ENCODE measurements at regions not wholly inside any gene's neighbourhood (a gene's known extent, or its start where the extent isn't known, plus 50 kb on each side); places are given as distances from the start of the nearest gene placed in this dataset.
A peak's percentile ranks its signal among the peaks of the same experiment; 100 is the strongest.

DNA sequence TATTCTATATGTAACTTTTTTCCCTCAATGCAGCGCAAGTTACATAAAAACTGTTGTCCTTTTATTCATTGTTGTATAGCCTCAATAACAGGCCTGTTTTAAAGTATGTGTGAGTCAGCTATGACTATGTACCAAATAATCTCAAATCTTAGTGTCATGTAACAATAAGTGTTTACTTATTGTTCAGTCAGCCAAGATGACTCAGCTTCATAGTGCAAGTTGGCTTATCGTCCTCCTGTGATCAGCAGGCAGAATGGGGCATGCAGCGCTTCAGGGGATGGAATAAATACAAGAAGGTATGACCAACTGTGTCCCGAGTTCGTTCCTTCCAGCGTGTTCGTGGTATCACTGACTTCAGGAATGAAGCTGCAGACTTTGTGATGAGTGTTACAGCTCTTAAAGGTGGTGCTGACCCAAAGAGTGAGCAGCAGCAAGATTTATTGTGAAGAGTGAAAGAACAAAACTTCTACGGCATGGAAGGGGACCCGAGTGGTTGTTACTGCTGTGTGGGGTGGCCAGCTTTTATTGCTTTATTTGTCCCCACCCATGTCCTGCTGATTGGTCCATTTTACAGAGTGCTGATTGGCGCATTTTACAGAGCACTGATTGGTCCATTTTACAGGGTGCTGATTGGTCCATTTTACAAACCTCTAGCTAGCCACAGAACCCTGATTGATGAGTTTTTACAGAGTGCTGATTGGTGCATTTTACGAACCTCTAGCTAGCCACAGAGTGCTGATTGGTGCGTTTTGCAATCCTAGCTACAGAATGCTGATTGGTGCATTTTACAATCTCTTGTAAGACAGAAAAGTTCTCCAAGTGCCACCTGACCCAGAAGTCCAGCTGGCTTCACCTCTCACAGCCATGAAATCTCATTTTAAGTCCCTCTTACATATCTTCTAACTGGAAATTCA is 1016.0 kb downstream of the MCTP2 start:
- peak; percentile 98 for DNase-seq (ENCODE audit: low read depth)

DNA sequence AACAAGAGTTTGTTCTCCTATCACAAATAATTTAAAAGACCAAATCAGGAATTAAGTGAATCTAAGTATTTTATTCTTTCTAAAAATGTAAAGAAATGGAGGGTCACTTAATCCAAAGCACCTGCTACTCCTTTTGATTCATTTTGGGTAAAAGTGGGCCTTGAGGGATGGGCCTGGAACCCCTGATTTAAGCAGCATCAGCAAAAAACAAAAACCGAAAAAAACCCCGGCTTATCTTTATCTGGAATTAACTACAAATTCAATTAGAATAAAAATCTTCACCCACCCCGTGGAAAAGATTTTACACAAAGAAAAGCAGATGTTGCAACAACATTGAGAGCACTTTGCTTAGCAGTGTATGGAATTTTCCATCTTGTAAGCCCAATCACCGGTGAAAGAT is 1018.2 kb downstream of the MCTP2 start:
- DNase-seq (ENCODE audit: low read depth): no peak

DNA sequence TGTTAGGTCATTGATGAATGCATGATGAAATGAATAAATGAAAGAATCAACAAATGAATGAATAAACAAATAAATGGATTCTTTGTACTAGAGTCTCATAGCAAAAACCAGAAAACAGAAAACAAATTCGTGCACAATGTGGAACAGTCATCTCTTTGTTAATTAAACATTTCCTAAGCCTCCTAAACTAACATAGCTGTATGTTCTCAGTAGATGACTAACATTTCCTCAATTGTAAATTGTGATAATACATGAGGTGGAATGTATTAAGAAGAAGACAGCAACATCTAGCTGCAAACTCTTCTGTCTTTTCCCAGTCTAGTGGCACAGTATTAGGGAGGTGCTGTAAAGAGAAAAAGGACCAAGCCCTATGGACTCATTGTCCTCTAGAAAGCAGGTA is 1021.0 kb downstream of the MCTP2 start:
- no peak for DNase-seq (ENCODE audit: low read depth)

DNA sequence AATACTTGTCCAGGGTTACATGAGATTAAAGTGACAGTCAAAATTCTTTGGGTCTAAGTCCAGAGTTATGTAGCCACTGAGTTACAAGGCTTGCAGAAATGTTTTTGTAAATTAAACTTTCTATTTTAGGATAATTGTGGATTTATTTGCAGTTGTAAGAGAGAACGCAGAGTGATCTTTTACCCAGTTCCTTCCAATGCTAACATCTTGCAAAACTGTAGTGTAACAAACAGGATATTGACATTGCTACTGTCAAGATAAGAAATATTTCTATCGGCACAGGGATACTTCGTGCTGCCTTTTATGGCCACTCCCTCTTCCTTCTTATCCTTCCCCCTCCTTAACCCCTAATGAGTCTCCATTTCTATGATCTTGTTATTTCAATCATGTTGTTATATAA is 1022.9 kb downstream of the MCTP2 start:
- no peak for DNase-seq (ENCODE audit: low read depth)

DNA sequence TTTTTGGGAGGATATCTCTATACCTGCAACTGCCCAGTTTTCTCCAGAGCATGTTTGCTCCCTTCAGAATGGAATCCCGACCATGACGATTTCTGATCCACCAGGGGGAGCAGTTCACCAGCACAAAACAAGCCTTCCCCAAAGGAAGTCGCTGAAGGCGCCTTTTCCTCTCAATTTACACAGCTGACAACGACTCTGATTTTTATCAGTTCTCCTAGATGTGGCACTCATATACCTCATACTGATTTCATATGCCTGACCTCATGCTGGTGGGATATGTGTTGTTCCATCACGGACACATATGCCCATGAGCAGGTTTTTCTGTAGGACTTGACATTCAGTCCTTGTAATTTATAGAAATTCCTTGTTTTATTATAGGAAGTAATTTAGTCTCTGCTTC is 1028.2 kb downstream of the MCTP2 start:
- DNase-seq (ENCODE audit: low read depth): no peak

DNA sequence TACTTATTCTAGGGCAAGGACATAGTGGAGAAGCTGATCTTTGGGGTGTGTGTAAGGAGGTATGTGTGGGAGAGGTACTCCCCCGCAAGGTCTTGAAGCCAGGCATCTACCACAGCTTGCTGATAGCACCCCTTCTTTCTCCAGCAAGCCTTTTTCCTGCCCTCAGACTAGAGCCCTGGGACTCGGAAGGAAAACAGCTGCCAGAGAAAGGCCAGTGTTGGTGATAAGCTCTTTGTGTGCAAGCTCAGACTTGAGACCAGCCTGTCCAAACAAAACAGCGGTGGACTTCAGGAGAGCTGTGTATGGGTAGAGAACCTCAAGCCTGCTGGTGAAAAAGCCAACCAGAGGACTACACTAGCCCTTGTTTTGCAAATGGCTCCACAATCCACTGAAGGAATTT is 1028.6 kb downstream of the MCTP2 start:
- DNase-seq (ENCODE audit: low read depth): no peak

DNA sequence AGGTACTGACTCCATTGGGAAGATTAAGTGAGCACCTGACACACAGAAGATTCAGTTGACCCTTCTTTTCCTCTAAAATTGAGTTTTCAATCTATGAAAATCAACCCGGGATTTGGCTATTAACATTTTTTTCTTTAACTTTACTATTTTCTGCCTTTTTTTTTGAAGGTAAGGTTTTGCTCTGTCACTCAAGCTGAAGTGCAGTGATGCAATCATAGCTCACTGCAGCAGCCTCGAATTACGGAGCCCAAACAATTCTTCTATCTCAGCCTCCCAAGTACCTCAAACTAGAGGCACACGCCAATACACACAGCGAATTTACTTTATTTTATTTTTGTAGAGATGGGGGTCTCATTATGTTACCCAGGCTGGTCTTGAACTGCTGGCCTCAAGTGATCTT is 1029.5 kb downstream of the MCTP2 start:
- no peak for DNase-seq (ENCODE audit: low read depth)

DNA sequence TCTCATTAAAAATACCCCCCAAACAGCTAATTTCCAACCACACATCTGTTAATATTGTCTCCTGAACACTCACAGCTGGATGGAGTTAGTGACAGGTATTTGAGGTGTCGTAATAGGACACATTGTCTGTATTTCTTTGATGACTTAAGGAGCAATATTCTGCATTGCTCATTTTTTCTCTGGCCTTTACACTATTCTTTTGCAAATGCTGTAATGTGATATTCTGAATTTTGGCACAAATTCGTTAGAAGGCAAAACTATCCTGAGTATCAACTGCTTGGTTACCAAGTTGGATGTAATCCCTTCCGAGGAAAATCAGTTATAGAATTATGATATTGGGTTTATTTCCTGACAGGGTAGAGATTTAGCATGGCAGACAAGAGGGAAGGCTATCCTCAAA is 1030.2 kb downstream of the MCTP2 start:
- no peak for DNase-seq (ENCODE audit: low read depth)

DNA sequence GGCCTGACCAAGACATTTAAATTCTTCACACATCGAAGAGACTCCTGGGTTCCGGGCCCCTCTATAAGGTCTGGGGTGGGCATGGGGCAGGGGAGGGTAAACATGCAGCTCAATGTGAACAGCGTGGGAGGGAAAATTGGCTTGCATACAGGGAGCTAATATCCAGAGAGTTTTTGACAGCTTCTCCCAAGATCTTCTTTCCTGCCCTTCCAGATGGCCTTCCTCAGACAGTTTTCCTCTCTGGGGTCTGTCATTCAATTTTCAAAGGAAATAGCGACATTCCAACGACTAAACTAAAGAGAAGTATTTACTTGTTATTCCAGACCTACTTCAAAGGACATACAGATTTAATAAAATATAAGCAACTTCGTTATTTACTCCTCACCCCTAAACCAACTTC is 1030.6 kb downstream of the MCTP2 start:
- DNase-seq (ENCODE audit: low read depth): no peak

DNA sequence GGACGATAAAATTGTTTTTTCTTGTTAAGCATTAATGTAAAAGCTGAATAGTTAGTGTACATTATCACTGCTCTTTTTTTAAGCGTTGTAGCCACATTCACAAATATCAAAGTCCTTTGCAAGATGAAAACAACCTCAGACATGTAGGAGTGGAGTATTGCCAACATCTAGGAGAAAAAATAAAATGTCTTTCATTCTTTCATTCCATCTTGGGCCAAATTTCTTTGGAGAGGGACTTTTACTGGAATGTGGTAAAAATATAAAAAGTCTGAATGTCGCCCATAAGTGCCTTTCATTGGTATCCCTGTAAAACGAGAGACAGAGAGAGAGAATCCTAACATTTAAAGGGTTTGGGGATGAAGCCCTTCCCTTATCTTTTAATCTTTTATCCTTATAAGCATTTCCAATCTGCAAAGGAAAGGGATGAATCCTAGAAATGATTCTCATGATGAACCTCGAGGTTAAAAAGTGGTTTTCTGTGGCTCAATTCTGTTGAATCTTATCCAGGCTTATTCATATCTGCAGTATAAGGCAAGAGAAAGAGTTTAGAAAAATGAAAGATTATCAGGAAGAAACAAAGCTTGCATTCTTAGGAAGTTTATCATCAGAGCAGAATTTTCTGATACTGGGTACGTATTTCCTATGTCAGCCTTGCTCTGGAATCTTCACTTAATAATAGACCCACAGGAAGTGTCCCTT is 1031.7 kb downstream of the MCTP2 start:
- DNase-seq (ENCODE audit: low read depth): peak; percentile 76

DNA sequence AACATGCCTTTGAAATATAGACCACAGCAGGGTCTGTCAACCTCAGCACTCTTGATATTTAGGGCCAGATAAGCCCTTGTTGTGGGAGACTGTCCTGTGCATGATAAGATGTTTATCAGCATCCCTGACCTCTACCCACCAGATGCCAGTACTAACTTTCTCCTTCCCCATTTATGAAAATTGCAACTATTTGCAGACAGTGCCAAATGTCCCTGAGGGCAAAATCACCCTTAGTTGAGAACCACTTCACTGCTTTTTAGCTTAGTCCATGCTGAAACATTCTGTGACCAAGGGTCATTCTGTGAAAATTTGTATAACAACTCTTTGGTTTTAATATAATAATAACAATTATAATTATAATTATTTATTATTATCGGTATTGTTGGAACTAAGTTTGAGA is 1032.4 kb downstream of the MCTP2 start:
- DNase-seq (ENCODE audit: low read depth): no peak

DNA sequence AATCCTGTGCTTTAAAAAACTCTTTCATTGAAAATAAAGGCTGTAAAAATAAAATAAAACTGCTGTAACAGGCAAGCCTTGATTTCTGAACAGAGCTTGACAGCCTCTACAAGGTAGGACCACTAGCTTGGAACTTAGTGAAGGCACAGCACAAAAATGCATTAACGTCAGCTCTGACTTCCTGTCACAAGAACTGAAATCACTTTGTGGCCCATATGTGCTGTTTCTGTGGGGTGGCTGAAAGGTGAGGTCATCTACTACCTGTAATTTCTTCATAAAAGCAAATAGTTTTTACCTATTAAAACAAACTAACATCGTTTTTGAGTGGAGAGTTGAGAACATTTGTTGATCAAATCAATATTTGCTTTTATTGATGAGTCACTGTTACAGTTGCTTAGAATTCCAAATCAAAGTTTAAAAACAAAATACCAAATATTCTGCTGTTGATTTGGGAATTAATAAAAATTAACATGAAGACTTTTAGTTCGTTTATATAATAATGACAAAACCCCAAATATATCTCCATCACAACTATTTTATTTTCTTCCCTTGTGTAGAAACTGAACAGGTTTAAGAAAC is 1034.1 kb downstream of the MCTP2 start:
- no peak for DNase-seq (ENCODE audit: low read depth)

DNA sequence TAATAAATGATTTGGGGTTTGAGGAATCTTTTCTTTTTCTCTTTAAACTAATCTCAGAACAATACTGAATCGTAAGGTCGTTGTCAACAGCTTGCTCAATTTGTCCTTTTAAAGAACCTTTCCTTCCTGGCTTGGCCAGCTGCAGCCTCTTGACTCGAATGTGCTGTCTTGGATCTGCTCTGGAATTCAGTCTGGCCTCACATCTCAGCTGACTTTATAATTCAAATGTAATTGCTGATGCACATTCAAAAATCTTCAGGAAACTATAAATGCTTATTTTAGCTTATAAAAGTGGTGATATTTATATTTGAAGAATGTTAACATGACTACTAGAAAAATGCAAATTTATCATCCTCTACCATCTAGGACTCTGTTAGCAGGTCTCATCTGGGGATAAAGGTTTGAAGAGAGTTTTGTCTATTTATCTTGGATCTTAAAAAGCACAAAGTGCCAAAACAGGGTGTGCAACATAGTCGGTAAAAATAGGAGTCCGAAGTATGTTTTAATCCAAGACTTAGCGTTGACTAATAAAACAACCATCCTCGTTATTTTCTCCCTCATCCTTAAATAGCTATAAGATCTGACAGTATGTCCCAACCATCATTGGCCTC is 1035.2 kb downstream of the MCTP2 start:
- no peak for DNase-seq (ENCODE audit: low read depth)

DNA sequence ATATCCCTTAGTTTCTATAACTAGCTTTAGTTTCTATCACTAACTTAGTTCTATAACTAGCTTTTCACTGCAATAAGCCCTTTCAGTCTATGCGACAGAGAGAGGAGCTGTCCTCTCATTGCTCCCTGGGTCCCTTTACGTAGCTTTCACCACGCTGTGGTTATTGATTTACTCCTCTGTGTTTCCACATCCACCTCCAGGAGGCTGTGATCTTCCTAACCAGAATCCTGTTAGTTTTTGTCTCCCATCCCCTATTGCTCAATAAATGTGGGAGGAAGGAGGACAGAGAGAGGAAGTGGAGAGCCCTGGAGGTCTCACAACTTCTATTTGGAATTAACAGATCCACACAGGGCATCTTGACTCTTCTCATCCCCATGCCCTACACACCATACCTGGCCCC is 1036.1 kb downstream of the MCTP2 start:
- no peak for DNase-seq (ENCODE audit: low read depth)

DNA sequence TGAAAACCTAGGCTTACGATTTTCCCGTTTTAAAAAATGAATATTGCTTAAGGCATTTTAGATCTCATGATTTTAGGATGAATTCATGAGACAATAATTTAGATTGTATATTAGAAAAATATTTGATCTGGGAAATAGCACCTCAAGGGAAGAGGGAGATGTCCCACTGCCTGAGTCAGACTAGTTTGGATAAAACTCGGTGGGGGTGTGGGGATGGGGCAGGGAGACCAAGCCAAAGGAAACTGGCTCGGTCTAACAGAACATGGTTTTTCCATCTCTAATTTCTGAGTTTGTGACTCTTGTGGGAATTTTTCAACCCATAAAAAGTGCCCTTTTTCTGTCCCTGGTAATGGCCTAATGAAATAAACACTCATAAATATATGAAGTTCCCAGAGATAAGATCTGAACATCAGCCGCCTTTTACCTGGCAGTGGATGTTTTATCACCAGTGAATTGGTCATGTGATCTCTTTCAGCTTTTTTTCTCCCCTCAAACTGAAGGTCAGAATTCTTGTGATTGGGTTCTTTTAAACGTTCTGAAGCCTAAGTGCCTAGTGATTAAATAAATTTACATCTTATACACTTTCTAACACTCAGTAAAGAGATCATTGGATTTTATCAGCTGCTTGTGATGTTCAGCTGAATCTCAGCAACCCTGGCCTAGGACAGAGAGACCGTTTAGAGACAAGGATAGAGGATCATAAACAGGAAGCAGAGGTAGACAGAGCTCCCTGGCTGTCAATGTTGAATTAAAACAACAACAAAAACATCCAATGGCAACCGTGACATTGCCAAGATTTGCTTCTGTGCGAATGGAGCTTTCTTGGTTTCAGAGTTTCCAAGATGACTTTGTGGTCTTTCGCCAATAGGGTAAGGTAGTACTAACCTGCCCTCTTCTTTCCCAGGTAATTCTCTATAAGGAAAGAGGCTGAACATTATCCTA is 1038.2 kb downstream of the MCTP2 start:
- no peak for DNase-seq (ENCODE audit: low read depth)

DNA sequence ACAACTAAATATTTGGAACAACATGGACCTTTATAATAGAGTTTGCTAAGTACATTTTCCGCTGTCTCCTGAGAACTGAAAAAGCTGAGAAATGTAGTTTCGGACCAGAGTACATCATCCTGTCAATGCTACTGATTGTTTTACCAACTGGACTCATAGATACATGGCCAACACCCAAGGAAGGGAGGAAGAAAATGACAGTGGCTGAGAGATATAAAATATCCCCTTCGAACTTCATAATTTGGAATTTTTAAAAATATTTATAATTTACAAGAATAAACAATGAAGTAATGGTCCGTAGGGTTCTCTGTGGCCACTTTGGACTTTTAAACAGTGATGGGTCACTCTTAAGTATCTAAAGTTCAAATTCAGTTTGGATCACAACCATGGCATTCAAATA is 1042.7 kb downstream of the MCTP2 start:
- no peak for DNase-seq (ENCODE audit: low read depth)

DNA sequence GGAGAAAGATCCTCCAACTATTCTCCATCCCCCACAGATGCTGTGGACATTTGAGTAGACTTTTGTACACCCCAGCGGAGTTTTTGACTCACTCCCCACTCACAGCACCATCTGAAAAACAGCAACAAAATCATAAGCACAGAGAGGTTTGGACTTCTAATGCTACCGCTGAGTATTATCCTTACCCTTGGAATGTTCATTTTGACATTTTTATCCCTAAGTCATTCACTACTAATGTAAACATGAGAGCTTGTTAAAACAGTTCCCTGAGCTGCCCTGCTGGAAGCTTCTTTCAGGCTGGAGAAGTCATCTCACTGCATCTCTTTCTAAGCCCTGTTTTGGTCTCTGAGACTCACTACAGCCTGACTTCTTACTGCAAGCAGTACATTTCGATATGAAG is 1045.9 kb downstream of the MCTP2 start:
- no peak for DNase-seq (ENCODE audit: low read depth)

DNA sequence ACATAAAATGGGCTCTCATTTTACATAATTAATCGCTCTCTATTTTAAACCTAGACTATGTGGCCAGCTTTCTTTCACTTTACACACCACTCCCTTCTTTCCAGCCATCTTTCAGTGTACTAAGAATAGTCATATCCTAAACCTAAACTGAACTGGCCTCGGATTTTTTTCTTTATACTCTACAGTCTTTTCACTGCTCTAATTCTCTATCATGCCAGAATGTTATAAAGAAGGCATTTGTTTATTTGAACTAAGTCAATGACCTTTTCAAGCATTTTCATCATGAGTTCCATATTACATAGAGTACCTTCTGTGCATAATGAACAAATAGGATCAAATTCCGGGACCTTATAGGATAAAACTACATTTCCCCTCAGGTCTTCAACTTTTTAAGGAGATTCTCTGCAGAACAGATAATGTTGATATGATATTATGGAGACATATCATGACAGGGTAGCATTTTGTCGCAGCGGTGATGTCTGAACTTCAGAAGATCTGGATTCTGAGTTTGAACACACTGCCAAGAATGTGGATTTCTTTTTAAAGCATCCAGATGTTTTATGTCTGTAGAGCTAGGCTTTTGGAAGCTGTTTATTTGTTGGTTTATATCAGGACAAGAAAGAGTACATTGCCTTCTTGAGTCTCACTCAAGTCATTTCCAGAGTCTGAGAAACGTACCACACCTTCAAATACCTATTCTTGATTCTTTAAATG is 1047.3 kb downstream of the MCTP2 start:
- no peak for DNase-seq (ENCODE audit: low read depth)

DNA sequence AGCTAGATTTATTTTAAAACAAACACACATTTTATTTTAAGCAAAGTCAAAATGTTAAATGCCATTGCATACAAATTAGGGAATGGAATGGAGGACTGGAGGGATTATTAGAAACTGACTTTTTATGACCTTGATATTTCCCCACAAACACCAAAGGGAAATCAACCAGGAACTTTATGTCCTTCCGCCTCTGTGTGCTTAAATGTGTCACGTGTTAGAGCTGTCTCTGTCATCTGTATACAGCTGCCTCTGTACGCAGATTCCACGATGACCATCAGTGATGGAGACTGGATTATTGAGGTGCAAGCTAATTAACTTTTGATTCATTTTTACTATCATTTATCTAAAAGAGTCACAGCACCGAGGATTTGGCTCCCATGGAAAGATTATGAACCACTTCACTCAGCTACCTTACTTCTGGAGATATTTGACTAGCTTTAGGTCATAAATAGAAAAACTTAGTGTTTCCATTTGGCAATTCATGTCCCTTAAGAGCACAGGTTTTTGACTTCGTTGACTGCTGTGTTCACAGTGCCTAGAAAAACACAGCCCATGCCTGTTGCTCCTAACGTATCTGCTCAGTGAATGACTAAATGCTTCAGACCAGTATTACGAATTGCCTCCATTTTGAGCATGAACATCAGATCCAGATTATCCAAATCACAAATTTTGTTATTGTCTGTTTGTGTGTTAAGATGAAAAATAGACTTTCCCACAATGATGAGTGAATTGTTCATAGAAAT is 1048.1 kb downstream of the MCTP2 start:
- no peak for DNase-seq (ENCODE audit: low read depth)

DNA sequence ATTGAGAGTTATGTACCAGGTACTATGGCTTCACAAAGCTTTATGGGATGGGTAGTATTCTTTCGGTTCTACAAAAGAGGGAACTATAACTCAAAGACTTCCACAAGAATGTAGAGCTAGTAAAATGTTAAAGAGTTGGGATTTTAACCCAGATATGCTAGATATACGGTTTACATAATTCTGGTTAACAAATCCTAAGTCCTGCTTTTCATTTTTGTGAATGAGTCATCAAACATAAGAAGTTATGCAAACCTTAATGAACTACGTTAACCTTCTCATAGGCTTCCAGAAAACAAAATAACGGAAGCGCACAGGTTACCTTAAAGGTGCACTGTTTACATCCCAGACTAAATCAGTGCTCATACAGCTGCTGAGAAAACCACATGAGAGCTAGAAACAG is 1049.3 kb downstream of the MCTP2 start:
- DNase-seq (ENCODE audit: low read depth): no peak
